Gastrocnemius medialis (tissue), 4 donors: ENCODE measurements at regions not wholly inside any gene's neighbourhood (a gene's known extent, or its start where the extent isn't known, plus 50 kb on each side); places are given as distances from the start of the nearest gene placed in this dataset.

ENCODE experiments used
- POLR2A ChIP-seq, 2 donors: fragments of 450-650 bp; IDR thresholded peaks; one replicate each; pipeline ENCODE4 v1.6.1; 2017; ENCODE audit warnings: antibody characterized with exemption in 2 of 2, mild to moderate bottlenecking in 2 of 2, moderate library complexity in 2 of 2
- TF ChIP-seq, protein P1 (sequence below), 5 experiments: fragments of 450-650 bp in 3 of 5; fragments of 200-600 bp in 2 of 5; sonication (generic) in 2 of 5; IDR thresholded peaks in 4 of 5; conservative IDR thresholded peaks in 1 of 5; 1 replicate in 4 of 5; 2 replicates in 1 of 5; pipeline ENCODE4 v1.5.1; 2016 to 2019; ENCODE audit warnings: antibody characterized with exemption in 5 of 5, mild to moderate bottlenecking in 3 of 5, moderate library complexity in 3 of 5

DNA sequence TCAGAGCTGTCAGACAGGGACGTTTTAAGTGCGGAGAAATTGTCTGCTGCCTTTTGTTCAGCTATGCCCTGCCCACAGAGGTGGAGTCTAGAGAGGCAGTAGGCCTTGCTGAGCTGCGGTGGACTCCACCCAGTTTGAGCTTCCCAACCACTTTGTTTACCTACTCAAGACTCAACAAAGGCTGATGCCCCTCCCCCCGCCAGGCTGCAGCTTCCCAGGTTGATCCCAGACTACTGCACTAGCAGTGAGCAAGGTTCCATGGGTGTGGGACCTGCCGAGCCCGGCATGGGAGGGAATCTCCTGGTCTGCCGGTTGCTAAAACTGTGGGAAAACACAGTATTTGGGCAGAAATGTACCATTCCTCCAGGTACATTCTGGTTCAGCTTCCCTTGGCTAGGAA is 282.1 kb downstream of the VGLL3 start:
- TF ChIP-seq, protein P1, sequence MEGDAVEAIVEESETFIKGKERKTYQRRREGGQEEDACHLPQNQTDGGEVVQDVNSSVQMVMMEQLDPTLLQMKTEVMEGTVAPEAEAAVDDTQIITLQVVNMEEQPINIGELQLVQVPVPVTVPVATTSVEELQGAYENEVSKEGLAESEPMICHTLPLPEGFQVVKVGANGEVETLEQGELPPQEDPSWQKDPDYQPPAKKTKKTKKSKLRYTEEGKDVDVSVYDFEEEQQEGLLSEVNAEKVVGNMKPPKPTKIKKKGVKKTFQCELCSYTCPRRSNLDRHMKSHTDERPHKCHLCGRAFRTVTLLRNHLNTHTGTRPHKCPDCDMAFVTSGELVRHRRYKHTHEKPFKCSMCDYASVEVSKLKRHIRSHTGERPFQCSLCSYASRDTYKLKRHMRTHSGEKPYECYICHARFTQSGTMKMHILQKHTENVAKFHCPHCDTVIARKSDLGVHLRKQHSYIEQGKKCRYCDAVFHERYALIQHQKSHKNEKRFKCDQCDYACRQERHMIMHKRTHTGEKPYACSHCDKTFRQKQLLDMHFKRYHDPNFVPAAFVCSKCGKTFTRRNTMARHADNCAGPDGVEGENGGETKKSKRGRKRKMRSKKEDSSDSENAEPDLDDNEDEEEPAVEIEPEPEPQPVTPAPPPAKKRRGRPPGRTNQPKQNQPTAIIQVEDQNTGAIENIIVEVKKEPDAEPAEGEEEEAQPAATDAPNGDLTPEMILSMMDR (IDR thresholded peaks at IDR 0.05 in 4 of 5, conservative IDR thresholded peaks at IDR 0.05 in 1 of 5): no peak
- TF ChIP-seq POLR2A (IDR thresholded peaks at IDR 0.05): no peak
